GM18511 (cell line): ENCODE measurements at regions not wholly inside any gene's neighbourhood (a gene's known extent, or its start where the extent isn't known, plus 50 kb on each side); places are given as distances from the start of the nearest gene placed in this dataset.

Source experiments
- ATAC-seq: cut with Tn5 transposase; IDR thresholded peaks from one replicate; pipeline ENCODE4 v1.9.1; 2021; ENCODE audit warnings: mild to moderate bottlenecking, moderate library complexity; ENCODE audit not compliant: unreplicated experiment

GRCh38 chr11:31912808-31913207 lies 101.7 kb upstream of the PAX6 start:
- no peak for ATAC-seq

GRCh38 chr11:31910950-31911576 lies 99.9 kb upstream of the PAX6 start:
- no peak for ATAC-seq

- ATAC-seq = no peak
Observed at GRCh38 chr11:31903225-31904074, 92.3 kb upstream of the PAX6 start.

- no peak for ATAC-seq
Observed at GRCh38 chr11:31902706-31903105, 91.6 kb upstream of the PAX6 start.

- no peak for ATAC-seq
Observed at GRCh38 chr11:31895926-31896325, 84.8 kb upstream of the PAX6 start.

GRCh38 chr11:31887180-31887579 lies 76.1 kb upstream of the PAX6 start:
- ATAC-seq = no peak

- no peak for ATAC-seq
Observed at GRCh38 chr11:31884080-31884479, 73.0 kb upstream of the PAX6 start.

GRCh38 chr11:31883435-31883834 lies 72.3 kb upstream of the PAX6 start:
- ATAC-seq = no peak

GRCh38 chr11:31882951-31883392 lies 71.8 kb upstream of the PAX6 start:
- ATAC-seq = no peak

- no peak for ATAC-seq
Observed at GRCh38 chr11:31881825-31882224, 70.7 kb upstream of the PAX6 start.

GRCh38 chr11:31879681-31880080 lies 68.6 kb upstream of the PAX6 start:
- ATAC-seq = no peak

- no peak for ATAC-seq
Observed at GRCh38 chr11:31877863-31878262, 66.7 kb upstream of the PAX6 start.

GRCh38 chr11:31877083-31877482 lies 66.0 kb upstream of the PAX6 start:
- no peak for ATAC-seq

- no peak for ATAC-seq
Observed at GRCh38 chr11:31875866-31876560, 64.9 kb upstream of the PAX6 start.

GRCh38 chr11:31874631-31875191 lies 63.6 kb upstream of the PAX6 start:
- no peak for ATAC-seq

GRCh38 chr11:31873124-31873523 lies 62.0 kb upstream of the PAX6 start:
- ATAC-seq = no peak

- ATAC-seq = no peak
Observed at GRCh38 chr11:31872076-31872443, 60.9 kb upstream of the PAX6 start.

- no peak for ATAC-seq
Observed at GRCh38 chr11:31871310-31872075, 60.4 kb upstream of the PAX6 start.

GRCh38 chr11:31870609-31871309 lies 59.6 kb upstream of the PAX6 start:
- peak; percentile 69 for ATAC-seq

- no peak for ATAC-seq
Observed at GRCh38 chr11:31869986-31870385, 58.9 kb upstream of the PAX6 start.
